GM21367 (cell line): ENCODE measurements at regions not wholly inside any gene's neighbourhood (a gene's known extent, or its start where the extent isn't known, plus 50 kb on each side); places are given as distances from the start of the nearest gene placed in this dataset.

Experiments
- ATAC-seq: cut with Tn5 transposase; IDR thresholded peaks from one replicate; pipeline ENCODE4 v1.9.1; 2021; ENCODE audit not compliant: unreplicated experiment

GRCh38 chr13:62706048-62706447 lies 1290.4 kb upstream of the PCDH20 start:
- ATAC-seq, result no peak

- ATAC-seq, result no peak
These were observed 1289.2 kb upstream of the PCDH20 start for GRCh38 chr13:62704875-62705274.

GRCh38 chr13:62702502-62702901 lies 1286.9 kb upstream of the PCDH20 start:
- no peak for ATAC-seq

GRCh38 chr13:62697701-62698100 lies 1282.1 kb upstream of the PCDH20 start:
- no peak for ATAC-seq

GRCh38 chr13:62696490-62696889 lies 1280.8 kb upstream of the PCDH20 start:
- no peak for ATAC-seq

GRCh38 chr13:62687732-62688131 lies 1272.1 kb upstream of the PCDH20 start:
- no peak for ATAC-seq

GRCh38 chr13:62684359-62684758 lies 1268.7 kb upstream of the PCDH20 start:
- ATAC-seq, result no peak

GRCh38 chr13:62682788-62683187 lies 1267.1 kb upstream of the PCDH20 start:
- no peak for ATAC-seq

GRCh38 chr13:62678039-62678438 lies 1262.4 kb upstream of the PCDH20 start:
- ATAC-seq, result no peak

GRCh38 chr13:62663767-62664166 lies 1248.1 kb upstream of the PCDH20 start:
- no peak for ATAC-seq

GRCh38 chr13:62659365-62659764 lies 1243.7 kb upstream of the PCDH20 start:
- no peak for ATAC-seq

- no peak for ATAC-seq
These were observed 1237.7 kb upstream of the PCDH20 start for GRCh38 chr13:62653371-62653770.

- no peak for ATAC-seq
These were observed 1228.3 kb upstream of the PCDH20 start for GRCh38 chr13:62643799-62644524.

GRCh38 chr13:62643007-62643483 lies 1227.4 kb upstream of the PCDH20 start:
- no peak for ATAC-seq

GRCh38 chr13:62635161-62635560 lies 1219.5 kb upstream of the PCDH20 start:
- ATAC-seq, result no peak

GRCh38 chr13:62633448-62633847 lies 1217.8 kb upstream of the PCDH20 start:
- ATAC-seq, result no peak

- ATAC-seq, result no peak
These were observed 1216.0 kb upstream of the PCDH20 start for GRCh38 chr13:62631619-62632018.

GRCh38 chr13:62631124-62631523 lies 1215.5 kb upstream of the PCDH20 start:
- no peak for ATAC-seq

- no peak for ATAC-seq
These were observed 1214.0 kb upstream of the PCDH20 start for GRCh38 chr13:62629618-62630017.

- ATAC-seq, result no peak
These were observed 1211.6 kb upstream of the PCDH20 start for GRCh38 chr13:62627226-62627625.

GRCh38 chr13:62626771-62627170 lies 1211.1 kb upstream of the PCDH20 start:
- ATAC-seq, result no peak

GRCh38 chr13:62625214-62625881 lies 1209.7 kb upstream of the PCDH20 start:
- no peak for ATAC-seq

GRCh38 chr13:62613819-62614218 lies 1198.2 kb upstream of the PCDH20 start:
- ATAC-seq, result no peak
